GM12874 (cell line): ENCODE measurements at regions not wholly inside any gene's neighbourhood (a gene's known extent, or its start where the extent isn't known, plus 50 kb on each side); places are given as distances from the start of the nearest gene placed in this dataset.

Experiments used
- CTCF ChIP-seq: IDR thresholded peaks from 2 replicates; pipeline ENCODE4 v1.5.1; 2011; ENCODE audit warnings: low read depth, mild to moderate bottlenecking, control low read depth, low read length, moderate library complexity; ENCODE audit not compliant: insufficient read depth

- TF ChIP-seq CTCF: no peak
Observed at GRCh38 chr13:107459430-107459829, 755.9 kb downstream of the LIG4 start.

- no peak for TF ChIP-seq CTCF
Observed at GRCh38 chr13:107458269-107458668, 757.1 kb downstream of the LIG4 start.

DNA sequence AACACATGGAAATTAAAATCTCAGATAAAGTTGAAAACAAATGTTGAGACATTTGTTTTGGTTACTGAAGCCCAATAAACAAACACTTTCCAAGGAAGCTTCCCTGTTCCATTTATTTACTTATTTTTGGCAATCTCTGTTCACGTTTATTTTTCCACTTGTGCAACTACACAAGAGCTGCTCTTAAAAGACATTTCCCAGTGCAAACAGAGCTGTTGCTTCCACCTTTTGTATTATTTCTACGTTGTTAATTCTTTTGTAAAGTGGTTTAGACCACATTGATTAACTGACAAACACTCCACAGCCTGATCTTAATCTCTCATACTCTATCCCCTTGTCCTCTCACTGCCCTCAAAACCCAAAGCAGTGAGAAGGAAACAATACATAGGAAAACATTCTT is 757.6 kb downstream of the LIG4 start:
- TF ChIP-seq CTCF: no peak

DNA sequence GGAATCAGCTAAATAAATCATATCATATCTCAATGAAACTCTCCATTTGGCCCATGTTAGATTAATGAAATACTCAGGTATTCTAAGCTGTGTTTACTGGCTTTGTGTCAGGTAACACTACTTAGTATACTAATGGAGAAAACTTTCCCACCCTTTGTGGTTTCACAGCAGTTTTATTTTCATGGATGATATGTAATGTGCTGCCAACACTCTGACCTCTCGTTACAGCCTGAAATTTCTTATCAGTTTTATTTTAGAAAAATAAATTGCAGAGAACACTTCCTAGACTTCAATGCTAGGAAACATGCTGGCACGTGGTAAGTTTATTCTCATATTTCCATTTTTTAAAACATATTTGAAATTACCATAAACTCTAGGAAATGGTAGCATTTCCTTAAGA is 758.9 kb downstream of the LIG4 start:
- TF ChIP-seq CTCF: no peak

GRCh38 chr13:107452833-107453232 is 762.5 kb downstream of the LIG4 start:
- TF ChIP-seq CTCF: no peak

GRCh38 chr13:107450931-107451330 is 764.4 kb downstream of the LIG4 start:
- no peak for TF ChIP-seq CTCF

DNA sequence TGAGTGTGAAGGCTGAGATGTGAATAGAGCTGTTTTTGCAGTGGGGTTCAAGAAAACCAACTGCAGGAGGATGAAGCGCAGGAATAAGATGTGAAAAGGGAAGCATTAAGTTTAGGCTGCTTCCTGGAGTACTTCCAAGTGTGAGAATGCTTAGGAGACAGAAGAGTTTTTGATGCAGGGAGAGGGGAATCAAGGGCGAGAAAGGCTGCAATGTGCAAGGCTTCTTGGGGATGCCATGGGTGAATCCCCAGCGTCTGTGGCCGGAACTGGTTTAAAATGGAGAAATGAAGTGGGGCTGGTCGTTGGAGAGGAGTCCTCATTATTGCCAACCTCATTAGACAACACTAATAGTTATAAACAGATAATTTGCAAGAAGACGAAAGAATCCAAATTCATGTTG is 764.9 kb downstream of the LIG4 start:
- no peak for TF ChIP-seq CTCF

GRCh38 chr13:107447591-107447990 is 767.7 kb downstream of the LIG4 start:
- TF ChIP-seq CTCF: no peak
